ENCODE measurements at regions not wholly inside any gene's neighbourhood (a gene's known extent, or its start where the extent isn't known, plus 50 kb on each side); places are given as distances from the start of the nearest gene placed in this dataset.
"Not testable (repeated sequence)": the region's sequence is repeated elsewhere in the genome, so short reads cannot be mapped to it uniquely, and the experiment has no call there.

GRCh38 chr16:46395391-46395921, 225.7 kb downstream of the SHCBP1 start:
- not testable (repeated sequence) for H3K27ac ChIP-seq; H3K27me3 ChIP-seq; DNase-seq; H3K36me3 ChIP-seq; H3K4me1 ChIP-seq; H3K9me3 ChIP-seq; H3K4me3 ChIP-seq; ATAC-seq (ENCODE audit: low FRiP score in 2 of 2)
- WGBS, 2 donors, result 77 to 81% methylated on average over 23 of the region's 23 CpGs

GRCh38 chr16:46394963-46395362, 226.2 kb downstream of the SHCBP1 start:
- WGBS, 2 donors, result 70 to 76% methylated on average over 17 of the region's 17 CpGs
- not testable (repeated sequence) for DNase-seq, H3K36me3 ChIP-seq

GRCh38 chr16:46394149-46394548, 227.0 kb downstream of the SHCBP1 start:
- not testable (repeated sequence) for ATAC-seq (ENCODE audit: low FRiP score in 2 of 2); H3K36me3 ChIP-seq; H3K27me3 ChIP-seq; H3K4me1 ChIP-seq; H3K4me3 ChIP-seq; DNase-seq; H3K27ac ChIP-seq
- peaks cover 0 to 14% (median 3%) of the 10 kb centered on the region in 4 donors for H3K9me3 ChIP-seq
- 66 to 69% methylated on average over 18 of the region's 18 CpGs for WGBS, 2 donors

More at GRCh38 chr16:46394963-46395362, 226.2 kb downstream of the SHCBP1 start:
- H3K27me3 ChIP-seq; H3K9me3 ChIP-seq; H3K27ac ChIP-seq; H3K4me3 ChIP-seq; ATAC-seq (ENCODE audit: low FRiP score in 2 of 2); H3K4me1 ChIP-seq: not testable (repeated sequence)

GRCh38 chr16:46392930-46393722, 228.1 kb downstream of the SHCBP1 start:
- peaks cover 0 to 14% (median 3%) of the 10 kb centered on the region in 4 donors for H3K9me3 ChIP-seq
- not testable (repeated sequence) for H3K27me3 ChIP-seq; H3K4me3 ChIP-seq; ATAC-seq (ENCODE audit: low FRiP score in 2 of 2); H3K36me3 ChIP-seq; H3K4me1 ChIP-seq; H3K27ac ChIP-seq
- DNase-seq, result peak in 1 of 2 donors; percentile 22
- WGBS, 2 donors, result 72 to 77% methylated on average over 26 of the region's 26 CpGs

GRCh38 chr16:46390660-46391462, 230.3 kb downstream of the SHCBP1 start:
- H3K27me3 ChIP-seq; H3K27ac ChIP-seq; H3K4me3 ChIP-seq; H3K4me1 ChIP-seq; H3K36me3 ChIP-seq; ATAC-seq (ENCODE audit: low FRiP score in 2 of 2): not testable (repeated sequence)
- H3K9me3 ChIP-seq, result peaks cover 0 to 16% (median 8%) of the 10 kb centered on the region in 4 donors
- WGBS, 2 donors, result 75 to 78% methylated on average over 29 of the region's 29 CpGs
- peak in 1 of 2 donors; percentile 53 for DNase-seq

- peak overlapping the region in 1 of 4 donors; percentile 0 for H3K27ac ChIP-seq
- not testable (repeated sequence) for H3K4me3 ChIP-seq; H3K27me3 ChIP-seq; ATAC-seq (ENCODE audit: low FRiP score in 2 of 2); H3K9me3 ChIP-seq; H3K36me3 ChIP-seq; H3K4me1 ChIP-seq
- DNase-seq, result peak; percentile 54 to 61
- WGBS, 2 donors, result 77 to 79% methylated on average over 20 of the region's 20 CpGs
Measured at GRCh38 chr16:46389561-46390041, 231.6 kb downstream of the SHCBP1 start.

- WGBS, 2 donors, result 77 to 81% methylated on average over 27 of the region's 27 CpGs
- ATAC-seq (ENCODE audit: low FRiP score in 2 of 2); H3K4me3 ChIP-seq; H3K36me3 ChIP-seq; H3K27ac ChIP-seq; H3K27me3 ChIP-seq; DNase-seq; H3K4me1 ChIP-seq: not testable (repeated sequence)
- peaks cover 0 to 12% (median 5%) of the 10 kb centered on the region in 4 donors for H3K9me3 ChIP-seq
Measured at GRCh38 chr16:46388939-46389491, 232.2 kb downstream of the SHCBP1 start.

GRCh38 chr16:46388354-46388753, 232.8 kb downstream of the SHCBP1 start:
- H3K36me3 ChIP-seq; H3K27ac ChIP-seq; H3K4me1 ChIP-seq; ATAC-seq (ENCODE audit: low FRiP score in 2 of 2); H3K4me3 ChIP-seq; H3K27me3 ChIP-seq; DNase-seq: not testable (repeated sequence)
- 75 to 79% methylated on average over 16 of the region's 16 CpGs for WGBS, 2 donors
- H3K9me3 ChIP-seq, result peaks cover 0 to 12% (median 5%) of the 10 kb centered on the region in 4 donors

GRCh38 chr16:46387720-46388119, 233.5 kb downstream of the SHCBP1 start:
- ATAC-seq (ENCODE audit: low FRiP score in 2 of 2), result peak; percentile 0
- Histone ChIP-seq H3K9me3 (peaks cover 0 to 12% (median 5%) of the 10 kb centered on the region in 4 donors), H3K27ac (peak overlapping the region in 1 of 4 donors; percentile 0)
- not testable (repeated sequence) for H3K4me3 ChIP-seq, H3K36me3 ChIP-seq, H3K27me3 ChIP-seq, H3K4me1 ChIP-seq
- WGBS, 2 donors, result 64 to 69% methylated on average over 15 of the region's 15 CpGs
- DNase-seq, result peak; percentile 34 to 81

- ATAC-seq (ENCODE audit: low FRiP score in 2 of 2) (peak; percentile 13 to 15), DNase-seq (peak in 1 of 2 donors; percentile 41)
- H3K27ac ChIP-seq, result peak overlapping the region in 1 of 4 donors; percentile 0
- peaks cover 0 to 14% (median 6%) of the 10 kb centered on the region in 4 donors for H3K9me3 ChIP-seq
- H3K4me1 ChIP-seq, H3K4me3 ChIP-seq, H3K36me3 ChIP-seq, H3K27me3 ChIP-seq: not testable (repeated sequence)
- 70 to 74% methylated on average over 28 of the region's 28 CpGs for WGBS, 2 donors
Measured at GRCh38 chr16:46386805-46387620, 234.2 kb downstream of the SHCBP1 start.

- H3K4me3 ChIP-seq; H3K27me3 ChIP-seq; ATAC-seq (ENCODE audit: low FRiP score in 2 of 2); DNase-seq; H3K4me1 ChIP-seq; H3K36me3 ChIP-seq: not testable (repeated sequence)
- Histone ChIP-seq H3K9me3 (peaks cover 0 to 15% (median 7%) of the 10 kb centered on the region in 4 donors), H3K27ac (peak overlapping the region in 1 of 4 donors; percentile 0)
- 71 to 74% methylated on average over 25 of the region's 25 CpGs for WGBS, 2 donors
Measured at GRCh38 chr16:46386110-46386771, 234.9 kb downstream of the SHCBP1 start.

Data from upper lobe of left lung (tissue), 6 donors.